Astrocyte (in vitro differentiated cells and primary cell): ENCODE measurements at regions not wholly inside any gene's neighbourhood (a gene's known extent, or its start where the extent isn't known, plus 50 kb on each side); places are given as distances from the start of the nearest gene placed in this dataset.

Experiments
- DNase-seq: peaks from one replicate; pipeline ENCODE4 v3.0.0-alpha.2; 2010; ENCODE audit warnings: low read depth
- FAIRE-seq: peaks from 2 replicates; lab custom pipeline; 2011; peaks lifted over from hg19 to GRCh38; lab: Jason Lieb, UNC
- H2AFZ ChIP-seq: 2 replicates; pipeline ENCODE4 v1.6.0; 2012; ENCODE audit warnings: low read depth, low read length, inconsistent platforms
- H3K27ac ChIP-seq: 2 replicates; pipeline ENCODE4 v1.5.1; 2011; ENCODE audit warnings: low read depth, low read length, inconsistent platforms
- H3K27me3 ChIP-seq: 2 replicates; pipeline ENCODE4 v1.6.0; 2011; ENCODE audit warnings: low read length, inconsistent platforms; ENCODE audit not compliant: insufficient read depth
- H3K36me3 ChIP-seq: 2 replicates; pipeline ENCODE4 v1.5.1; 2011; ENCODE audit warnings: low read length, inconsistent platforms; ENCODE audit not compliant: insufficient read depth
- H3K4me1 ChIP-seq: 2 replicates; pipeline ENCODE4 v1.5.1; 2011; ENCODE audit warnings: low read length, inconsistent platforms; ENCODE audit not compliant: insufficient read depth
- H3K4me2 ChIP-seq: 2 replicates; pipeline ENCODE4 v1.6.0; 2012; ENCODE audit warnings: low read length, inconsistent platforms
- H3K4me3 ChIP-seq: 2 replicates; pipeline ENCODE4 v1.5.1; 2011; ENCODE audit warnings: low read depth, mild to moderate bottlenecking, low read length, inconsistent platforms; ENCODE audit not compliant: insufficient read depth
- H3K79me2 ChIP-seq: 2 replicates; pipeline ENCODE4 v1.6.0; 2012; ENCODE audit warnings: mild to moderate bottlenecking, low read length, inconsistent platforms; ENCODE audit not compliant: insufficient read depth
- H3K9ac ChIP-seq: 2 replicates; pipeline ENCODE4 v1.6.0; 2012; ENCODE audit warnings: mild to moderate bottlenecking, low read length, inconsistent platforms
- H3K9me3 ChIP-seq: 2 replicates; pipeline ENCODE4 v1.5.1; 2012; ENCODE audit warnings: low read depth, mild to moderate bottlenecking, low read length, inconsistent platforms; ENCODE audit not compliant: insufficient read depth
- H4K20me1 ChIP-seq: 2 replicates; pipeline ENCODE4 v1.6.0; 2012; ENCODE audit warnings: low read length, inconsistent platforms; ENCODE audit not compliant: insufficient read depth
- H3K27ac Mint-ChIP-seq: one replicate; pipeline ENCODE4 v1.8.0; 2021; ENCODE audit warnings: mild to moderate bottlenecking, mixed read lengths; ENCODE audit not compliant: unreplicated experiment
- H3K27me3 Mint-ChIP-seq: one replicate; pipeline ENCODE4 v1.8.0; 2021; ENCODE audit warnings: low read depth, mixed read lengths; ENCODE audit not compliant: unreplicated experiment
- H3K36me3 Mint-ChIP-seq: one replicate; pipeline ENCODE4 v1.8.0; 2021; ENCODE audit warnings: low read depth, mixed read lengths; ENCODE audit not compliant: unreplicated experiment
- H3K4me1 Mint-ChIP-seq: one replicate; pipeline ENCODE4 v1.8.0; 2021; ENCODE audit warnings: low read depth, mixed read lengths; ENCODE audit not compliant: unreplicated experiment
- H3K4me3 Mint-ChIP-seq: one replicate; pipeline ENCODE4 v1.8.0; 2021; ENCODE audit warnings: mild to moderate bottlenecking, moderate library complexity, mixed read lengths; ENCODE audit not compliant: unreplicated experiment
- H3K9me3 Mint-ChIP-seq: one replicate; pipeline ENCODE4 v1.8.0; 2021; ENCODE audit warnings: mild to moderate bottlenecking, mixed read lengths; ENCODE audit not compliant: unreplicated experiment
- EZH2 ChIP-seq: IDR thresholded peaks from 2 replicates; pipeline ENCODE4 v1.6.1; 2012; ENCODE audit warnings: mild to moderate bottlenecking, low read length, inconsistent platforms; ENCODE audit not compliant: insufficient read depth
- TF ChIP-seq, protein P1 (sequence below): IDR thresholded peaks from 2 replicates; pipeline ENCODE4 v1.5.1; 2011; ENCODE audit warnings: low read depth, mild to moderate bottlenecking, inconsistent platforms, low read length, moderate library complexity; ENCODE audit not compliant: insufficient read depth

DNA sequence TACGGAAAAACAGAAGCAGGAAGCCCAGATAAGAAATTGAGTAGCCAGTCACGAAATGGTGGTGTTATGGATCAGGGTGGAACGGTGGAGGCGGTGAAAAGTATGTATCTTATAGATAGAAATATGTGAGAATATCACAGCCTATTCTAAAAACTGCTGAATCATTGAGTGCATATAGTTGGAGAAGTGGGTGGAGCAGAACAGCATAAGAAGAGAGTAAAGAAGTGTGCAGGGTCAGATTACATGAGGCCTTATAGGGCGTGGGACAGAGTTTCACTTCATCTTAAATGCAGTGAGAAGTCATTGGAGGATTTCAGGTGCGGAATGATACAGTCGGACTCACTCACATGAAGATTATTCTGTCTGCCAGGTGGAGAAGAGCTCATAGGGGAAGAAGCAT lies 293.1 kb downstream of the TRIML1 start:
- Histone ChIP-seq H3K27me3 (no peaks in the 10 kb centered on the region), H3K79me2 (no peaks in the 10 kb centered on the region), H3K27ac (no peak overlapping the region), H3K9me3 (no peaks in the 10 kb centered on the region), H3K36me3 (no peaks in the 10 kb centered on the region), H3K4me1 (no peaks in the 10 kb centered on the region), H2AFZ (no peak overlapping the region), H3K4me2 (no peak overlapping the region), H3K4me3 (no peak overlapping the region), H4K20me1 (no peaks in the 10 kb centered on the region), H3K9ac (no peak overlapping the region)
- H3K36me3 Mint-ChIP-seq: no peaks in the 10 kb centered on the region
- TF ChIP-seq, protein P1, sequence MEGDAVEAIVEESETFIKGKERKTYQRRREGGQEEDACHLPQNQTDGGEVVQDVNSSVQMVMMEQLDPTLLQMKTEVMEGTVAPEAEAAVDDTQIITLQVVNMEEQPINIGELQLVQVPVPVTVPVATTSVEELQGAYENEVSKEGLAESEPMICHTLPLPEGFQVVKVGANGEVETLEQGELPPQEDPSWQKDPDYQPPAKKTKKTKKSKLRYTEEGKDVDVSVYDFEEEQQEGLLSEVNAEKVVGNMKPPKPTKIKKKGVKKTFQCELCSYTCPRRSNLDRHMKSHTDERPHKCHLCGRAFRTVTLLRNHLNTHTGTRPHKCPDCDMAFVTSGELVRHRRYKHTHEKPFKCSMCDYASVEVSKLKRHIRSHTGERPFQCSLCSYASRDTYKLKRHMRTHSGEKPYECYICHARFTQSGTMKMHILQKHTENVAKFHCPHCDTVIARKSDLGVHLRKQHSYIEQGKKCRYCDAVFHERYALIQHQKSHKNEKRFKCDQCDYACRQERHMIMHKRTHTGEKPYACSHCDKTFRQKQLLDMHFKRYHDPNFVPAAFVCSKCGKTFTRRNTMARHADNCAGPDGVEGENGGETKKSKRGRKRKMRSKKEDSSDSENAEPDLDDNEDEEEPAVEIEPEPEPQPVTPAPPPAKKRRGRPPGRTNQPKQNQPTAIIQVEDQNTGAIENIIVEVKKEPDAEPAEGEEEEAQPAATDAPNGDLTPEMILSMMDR: no peak
- TF ChIP-seq EZH2: no peak
- FAIRE-seq: no peak
- no peak for DNase-seq
- H3K27me3 Mint-ChIP-seq: no peaks in the 10 kb centered on the region
- H3K9me3 Mint-ChIP-seq: peaks cover 4% of the 10 kb centered on the region
- H3K4me3 Mint-ChIP-seq: no peak overlapping the region
- peaks cover 25% of the 10 kb centered on the region for H3K4me1 Mint-ChIP-seq
- H3K27ac Mint-ChIP-seq: no peak overlapping the region

DNA sequence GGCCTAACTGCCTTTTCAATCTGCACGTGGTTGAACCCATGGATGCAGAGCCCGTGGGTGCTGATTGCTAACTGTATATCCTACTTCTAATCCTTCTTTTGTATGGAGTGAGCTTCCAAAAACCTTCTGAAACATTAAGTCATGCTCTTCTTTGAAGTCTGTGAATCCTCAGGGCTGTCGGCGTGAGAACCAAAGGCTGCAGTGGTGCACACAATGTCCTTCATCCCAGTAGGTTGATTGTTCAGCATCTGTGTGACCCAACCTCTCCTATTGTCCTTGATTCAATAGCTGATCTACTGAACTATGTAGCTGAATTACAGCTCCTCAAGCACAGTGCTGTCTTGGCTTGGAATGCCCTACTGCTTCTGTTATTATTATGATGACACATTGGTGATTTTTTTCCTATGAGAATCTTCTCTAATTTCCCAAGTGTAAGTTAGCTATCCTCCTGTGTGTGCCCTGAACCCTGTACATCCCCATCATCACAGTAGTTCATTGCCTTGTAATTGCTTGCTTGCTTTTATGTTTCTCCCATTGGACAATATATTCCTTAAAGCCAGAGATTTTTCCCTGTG lies 294.6 kb downstream of the TRIML1 start:
- Histone ChIP-seq H3K9me3 (no peaks in the 10 kb centered on the region), H3K27ac (no peak overlapping the region), H3K79me2 (no peaks in the 10 kb centered on the region), H3K4me1 (no peaks in the 10 kb centered on the region), H4K20me1 (no peaks in the 10 kb centered on the region), H3K4me3 (no peak overlapping the region), H3K36me3 (no peaks in the 10 kb centered on the region), H3K4me2 (no peak overlapping the region), H3K9ac (no peak overlapping the region), H3K27me3 (no peaks in the 10 kb centered on the region), H2AFZ (no peak overlapping the region)
- H3K4me3 Mint-ChIP-seq: no peak overlapping the region
- no peak for TF ChIP-seq EZH2
- TF ChIP-seq, protein P1: no peak
- H3K27me3 Mint-ChIP-seq: no peaks in the 10 kb centered on the region
- H3K36me3 Mint-ChIP-seq: no peaks in the 10 kb centered on the region
- H3K27ac Mint-ChIP-seq: no peak overlapping the region
- no peak for FAIRE-seq
- H3K4me1 Mint-ChIP-seq: peaks cover 16% of the 10 kb centered on the region
- H3K9me3 Mint-ChIP-seq: peaks cover 4% of the 10 kb centered on the region
- no peak for DNase-seq

DNA sequence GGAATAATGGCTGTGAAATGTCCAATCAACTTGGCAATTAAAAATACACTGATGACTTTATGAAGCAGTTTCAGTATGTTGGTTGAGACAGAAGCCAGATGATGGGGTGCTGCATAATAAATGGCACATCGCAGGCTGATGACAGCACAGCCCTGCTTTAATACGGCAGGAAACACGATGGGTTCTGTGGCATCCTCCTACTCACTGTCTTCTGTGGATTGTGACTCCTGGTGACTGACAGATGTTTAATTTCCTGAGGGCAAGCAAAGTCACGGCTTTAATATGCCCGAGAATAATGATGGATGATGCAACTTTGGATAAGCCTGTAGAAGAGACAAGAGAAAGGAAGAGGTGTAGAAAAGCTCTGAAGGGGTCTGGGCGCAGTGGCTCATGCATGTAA lies 295.4 kb downstream of the TRIML1 start:
- FAIRE-seq (no peak), DNase-seq (no peak)
- Mint-ChIP-seq H3K9me3 (peaks cover 4% of the 10 kb centered on the region), H3K4me3 (no peak overlapping the region), H3K4me1 (peaks cover 17% of the 10 kb centered on the region), H3K36me3 (no peaks in the 10 kb centered on the region), H3K27ac (no peak overlapping the region), H3K27me3 (no peaks in the 10 kb centered on the region)
- Histone ChIP-seq H3K4me2 (no peak overlapping the region), H3K4me3 (no peak overlapping the region), H4K20me1 (no peaks in the 10 kb centered on the region), H3K36me3 (no peaks in the 10 kb centered on the region), H3K27me3 (no peaks in the 10 kb centered on the region), H3K9ac (no peak overlapping the region), H3K4me1 (no peaks in the 10 kb centered on the region), H3K27ac (no peak overlapping the region), H2AFZ (no peak overlapping the region), H3K9me3 (no peaks in the 10 kb centered on the region), H3K79me2 (no peaks in the 10 kb centered on the region)
- TF ChIP-seq, protein P1: no peak
- no peak for TF ChIP-seq EZH2
